PC-9 (cell line): ENCODE measurements at regions not wholly inside any gene's neighbourhood (a gene's known extent, or its start where the extent isn't known, plus 50 kb on each side); places are given as distances from the start of the nearest gene placed in this dataset.

Source experiments
- EZH2 ChIP-seq: fragments of 200-600 bp; sonication (generic); IDR thresholded peaks from 2 replicates; pipeline ENCODE4 v1.8.0; 2017; ENCODE audit warnings: antibody characterized with exemption, low read depth
- TF ChIP-seq, protein P1 (sequence below): fragments of 200-600 bp; sonication (generic); conservative IDR thresholded peaks from 2 replicates; pipeline ENCODE4 v1.6.1; 2017; ENCODE audit warnings: mixed run types, antibody characterized with exemption, mild to moderate bottlenecking, moderate library complexity

- TF ChIP-seq, protein P1, sequence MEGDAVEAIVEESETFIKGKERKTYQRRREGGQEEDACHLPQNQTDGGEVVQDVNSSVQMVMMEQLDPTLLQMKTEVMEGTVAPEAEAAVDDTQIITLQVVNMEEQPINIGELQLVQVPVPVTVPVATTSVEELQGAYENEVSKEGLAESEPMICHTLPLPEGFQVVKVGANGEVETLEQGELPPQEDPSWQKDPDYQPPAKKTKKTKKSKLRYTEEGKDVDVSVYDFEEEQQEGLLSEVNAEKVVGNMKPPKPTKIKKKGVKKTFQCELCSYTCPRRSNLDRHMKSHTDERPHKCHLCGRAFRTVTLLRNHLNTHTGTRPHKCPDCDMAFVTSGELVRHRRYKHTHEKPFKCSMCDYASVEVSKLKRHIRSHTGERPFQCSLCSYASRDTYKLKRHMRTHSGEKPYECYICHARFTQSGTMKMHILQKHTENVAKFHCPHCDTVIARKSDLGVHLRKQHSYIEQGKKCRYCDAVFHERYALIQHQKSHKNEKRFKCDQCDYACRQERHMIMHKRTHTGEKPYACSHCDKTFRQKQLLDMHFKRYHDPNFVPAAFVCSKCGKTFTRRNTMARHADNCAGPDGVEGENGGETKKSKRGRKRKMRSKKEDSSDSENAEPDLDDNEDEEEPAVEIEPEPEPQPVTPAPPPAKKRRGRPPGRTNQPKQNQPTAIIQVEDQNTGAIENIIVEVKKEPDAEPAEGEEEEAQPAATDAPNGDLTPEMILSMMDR = no peak
- TF ChIP-seq EZH2 = no peak
Observed at GRCh38 chr12:75748136-75748535, 236.7 kb upstream of the KRR1 start.
